Uterus (tissue), 2 donors: ENCODE measurements at regions not wholly inside any gene's neighbourhood (a gene's known extent, or its start where the extent isn't known, plus 50 kb on each side); places are given as distances from the start of the nearest gene placed in this dataset.

Experiments
- CTCF ChIP-seq, 4 experiments: fragments of 200-600 bp in 2 of 4; fragments of 450-650 bp in 2 of 4; sonication (generic) in 2 of 4; IDR thresholded peaks; one replicate each; pipeline ENCODE4 v1.5.1; 2016 to 2019; ENCODE audit warnings: antibody characterized with exemption in 4 of 4, mild to moderate bottlenecking in 2 of 4, moderate library complexity in 1 of 4
- POLR2A ChIP-seq, 2 donors: fragments of 450-650 bp; IDR thresholded peaks; one replicate each; pipeline ENCODE4 v1.6.1; 2016; ENCODE audit warnings: antibody characterized with exemption in 2 of 2, mild to moderate bottlenecking in 1 of 2, moderate library complexity in 1 of 2

- no peak for TF ChIP-seq CTCF (IDR thresholded peaks at IDR 0.05)
- no peak for TF ChIP-seq POLR2A (IDR thresholded peaks at IDR 0.05)
Measured at GRCh38 chr3:181274025-181274424, 284.5 kb upstream of the DNAJC19 start.
